CD14-positive monocyte (primary cell): ENCODE measurements at regions not wholly inside any gene's neighbourhood (a gene's known extent, or its start where the extent isn't known, plus 50 kb on each side); places are given as distances from the start of the nearest gene placed in this dataset.

Source experiments
- DNase-seq, 3 donors: peaks; one replicate each; pipeline ENCODE4 v3.0.0-alpha.2; 2011 to 2022
- H2AFZ ChIP-seq: 2 replicates; pipeline ENCODE4 v1.6.0; 2012; ENCODE audit warnings: mild to moderate bottlenecking, low read depth, low read length, inconsistent platforms; ENCODE audit not compliant: insufficient read depth, poor library complexity, severe bottlenecking
- H3K27ac ChIP-seq, 2 donors: 1 replicate in 1 of 2; 2 replicates in 1 of 2; pipeline ENCODE4 v1.5.1; 2012 to 2013; ENCODE audit warnings: low read length in 2 of 2, control low read depth in 1 of 2, inconsistent platforms in 1 of 2, low read depth in 1 of 2, mild to moderate bottlenecking in 1 of 2
- H3K27me3 ChIP-seq, 2 donors: one replicate each; pipeline versions ENCODE4 v1.6.0 to v1.6.1; 2011 to 2013; ENCODE audit warnings: low read length in 2 of 2; ENCODE audit not compliant: control insufficient read depth in 2 of 2, insufficient read depth in 2 of 2
- H3K36me3 ChIP-seq, 2 donors: replicated peaks in 1 of 2; 1 replicate in 1 of 2; 2 replicates in 1 of 2; pipeline versions ENCODE4 v1.5.1 to v1.6.1; 2012 to 2013; ENCODE audit warnings: low read length in 2 of 2, control low read depth in 1 of 2, inconsistent platforms in 1 of 2, mild to moderate bottlenecking in 1 of 2; ENCODE audit not compliant: insufficient read depth in 2 of 2, control insufficient read depth in 1 of 2
- H3K4me1 ChIP-seq, 2 donors: 1 replicate in 1 of 2; 2 replicates in 1 of 2; pipeline versions ENCODE4 v1.5.1 to v1.6.1; 2012 to 2013; ENCODE audit warnings: low read length in 2 of 2, control low read depth in 1 of 2, inconsistent platforms in 1 of 2, mild to moderate bottlenecking in 1 of 2, moderate library complexity in 1 of 2; ENCODE audit not compliant: insufficient read depth in 2 of 2, control insufficient read depth in 1 of 2
- H3K4me2 ChIP-seq: replicated peaks from 2 replicates; pipeline ENCODE3; 2012; ENCODE audit warnings: low read length, moderate library complexity, mild to moderate bottlenecking; ENCODE audit not compliant: poor library complexity, severe bottlenecking; ENCODE audit errors: extremely low read depth
- H3K4me3 ChIP-seq, 3 experiments: fragments of 200-600 bp in 1 of 3; sonication (generic) in 1 of 3; replicated peaks in 1 of 3; 1 replicate in 2 of 3; 2 replicates in 1 of 3; pipeline ENCODE4 v1.5.1; 2011 to 2013; ENCODE audit warnings: low read length in 3 of 3, mild to moderate bottlenecking in 3 of 3, control low read depth in 2 of 3, low read depth in 2 of 3, inconsistent platforms in 1 of 3, moderate library complexity in 1 of 3
- H3K79me2 ChIP-seq: 2 replicates; pipeline ENCODE4 v1.6.0; 2012; ENCODE audit warnings: mild to moderate bottlenecking, control low read depth, inconsistent platforms, low read length, moderate library complexity; ENCODE audit not compliant: insufficient read depth
- H3K9ac ChIP-seq: 2 replicates; pipeline ENCODE4 v1.6.0; 2017; ENCODE audit warnings: low read length, mild to moderate bottlenecking; ENCODE audit not compliant: insufficient read depth, poor library complexity, severe bottlenecking
- H3K9me3 ChIP-seq, 2 donors: replicated peaks in 1 of 2; 1 replicate in 1 of 2; 2 replicates in 1 of 2; pipeline versions ENCODE4 v1.5.1 to v1.6.1; 2012 to 2013; ENCODE audit warnings: low read length in 2 of 2, control low read depth in 1 of 2; ENCODE audit not compliant: control insufficient read depth in 1 of 2, insufficient read depth in 1 of 2
- H4K20me1 ChIP-seq: 2 replicates; pipeline ENCODE4 v1.6.0; 2012; ENCODE audit warnings: mild to moderate bottlenecking, low read length, control low read depth, moderate library complexity; ENCODE audit not compliant: insufficient read depth
- H3K27ac Mint-ChIP-seq, 7 donors: one replicate each; pipeline ENCODE4 v1.8.0; 2020; ENCODE audit warnings: mild to moderate bottlenecking in 7 of 7, mixed read lengths in 7 of 7, moderate library complexity in 6 of 7, inconsistent platforms in 2 of 7
- H3K27me3 Mint-ChIP-seq, 3 donors: one replicate each; pipeline ENCODE4 v1.8.0; 2021 to 2022; ENCODE audit warnings: low read depth in 3 of 3, mild to moderate bottlenecking in 3 of 3, mixed read lengths in 3 of 3, moderate library complexity in 3 of 3, inconsistent platforms in 1 of 3
- H3K36me3 Mint-ChIP-seq, 2 donors: one replicate each; pipeline ENCODE4 v1.8.0; 2020; ENCODE audit warnings: mixed read lengths in 2 of 2, inconsistent platforms in 1 of 2, mild to moderate bottlenecking in 1 of 2
- H3K4me1 Mint-ChIP-seq: one replicate; pipeline ENCODE4 v1.8.0; 2020; ENCODE audit warnings: mild to moderate bottlenecking, mixed read lengths
- H3K4me3 Mint-ChIP-seq, 2 donors: one replicate each; pipeline ENCODE4 v1.8.0; 2020; ENCODE audit warnings: mild to moderate bottlenecking in 2 of 2, mixed read lengths in 2 of 2, moderate library complexity in 1 of 2
- H3K9me3 Mint-ChIP-seq, 7 donors: one replicate each; pipeline ENCODE4 v1.8.0; 2020 to 2022; ENCODE audit warnings: mixed read lengths in 7 of 7, mild to moderate bottlenecking in 6 of 7, moderate library complexity in 6 of 7, inconsistent platforms in 2 of 7
- CTCF ChIP-seq: fragments of 200-600 bp; IDR thresholded peaks from one replicate; pipeline ENCODE4 v1.8.0; 2022; ENCODE audit warnings: antibody characterized with exemption, mild to moderate bottlenecking
- whole genome bisulfite sequencing: methylation state at CpG from one replicate; pipeline ENCODE4 v1.1.5; 2013; ENCODE audit warnings: missing lambda C conversion rate; ENCODE audit not compliant: insufficient coverage; 5-methylcytosine and 5-hydroxymethylcytosine counted together
- intact Hi-C, 2 donors: fragments of 100-400 bp; cut with micrococcal nuclease; formaldehyde crosslinking; loops; one replicate each; pipeline versions ENCODE4 v1.15.0 to v1.15.1; 2023

GRCh38 chr7:42735081-42735480, 176.8 kb downstream of the C7orf25 start:
- intact Hi-C loops: no loop called here
- no peaks in the 10 kb centered on the region for H3K4me1 ChIP-seq
- H3K9me3 ChIP-seq: peaks cover 0 to 5% of the 10 kb centered on the region in 2 donors
- H3K9ac ChIP-seq: no peak overlapping the region
- Mint-ChIP-seq H3K4me1 (no peaks in the 10 kb centered on the region), H3K4me3 (no peak overlapping the region), H3K27me3 (peaks cover 0 to 3% (median 2%) of the 10 kb centered on the region in 3 donors), H3K36me3 (no peaks in the 10 kb centered on the region), H3K27ac (no peak overlapping the region), H3K9me3 (peaks cover 2 to 11% (median 7%) of the 10 kb centered on the region in 7 donors)
- DNase-seq: no peak
- no peak overlapping the region for H3K27ac ChIP-seq
- no peaks in the 10 kb centered on the region for H3K27me3 ChIP-seq
- no peak overlapping the region for H3K4me3 ChIP-seq
- no peak overlapping the region for H3K4me2 ChIP-seq
- H4K20me1 ChIP-seq: no peaks in the 10 kb centered on the region
- no peak overlapping the region for H2AFZ ChIP-seq
- no peaks in the 10 kb centered on the region for H3K79me2 ChIP-seq
- no peaks in the 10 kb centered on the region for H3K36me3 ChIP-seq
- WGBS: 50% methylated on average over 1 of the region's 2 CpGs
- no peak for TF ChIP-seq CTCF

DNA sequence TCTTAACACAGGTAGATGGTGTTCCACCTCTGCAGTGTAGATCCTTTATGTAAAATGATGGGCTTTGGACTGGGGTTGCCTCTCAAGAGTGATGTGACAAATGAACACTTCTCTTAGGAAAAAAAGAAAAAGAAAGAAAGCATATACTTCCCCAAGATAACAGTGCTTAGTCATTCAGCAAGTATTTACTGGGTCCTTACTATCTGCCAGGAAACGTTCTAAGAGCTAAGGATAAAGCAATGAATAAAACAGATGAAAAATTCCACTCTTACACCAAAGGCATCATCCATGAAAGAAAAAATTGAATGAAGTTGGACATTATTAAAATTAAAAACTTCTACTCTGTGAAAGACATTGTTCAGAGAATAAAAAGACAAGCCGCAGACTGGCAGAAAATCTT, 177.3 kb downstream of the C7orf25 start:
- Mint-ChIP-seq H3K27me3 (peaks cover 0 to 3% (median 2%) of the 10 kb centered on the region in 3 donors), H3K4me1 (no peaks in the 10 kb centered on the region), H3K4me3 (no peak overlapping the region), H3K36me3 (no peaks in the 10 kb centered on the region), H3K27ac (peak overlapping the region in 1 of 7 donors; percentile 60), H3K9me3 (peaks cover 2 to 11% (median 8%) of the 10 kb centered on the region in 7 donors)
- Histone ChIP-seq H3K79me2 (no peaks in the 10 kb centered on the region), H3K9me3 (peaks cover 0 to 5% of the 10 kb centered on the region in 2 donors), H3K4me2 (no peak overlapping the region), H2AFZ (no peak overlapping the region), H3K9ac (no peak overlapping the region), H3K27ac (no peak overlapping the region), H3K4me1 (no peaks in the 10 kb centered on the region), H3K27me3 (no peaks in the 10 kb centered on the region), H3K4me3 (no peak overlapping the region), H3K36me3 (no peaks in the 10 kb centered on the region), H4K20me1 (no peaks in the 10 kb centered on the region)
- TF ChIP-seq CTCF: no peak
- intact Hi-C loops: no loop called here
- DNase-seq: no peak
- WGBS: no CpG with 5 or more reads among the region's 2 CpGs
